ENCODE measurements at regions not wholly inside any gene's neighbourhood (a gene's known extent, or its start where the extent isn't known, plus 50 kb on each side); places are given as distances from the start of the nearest gene placed in this dataset.

DNA sequence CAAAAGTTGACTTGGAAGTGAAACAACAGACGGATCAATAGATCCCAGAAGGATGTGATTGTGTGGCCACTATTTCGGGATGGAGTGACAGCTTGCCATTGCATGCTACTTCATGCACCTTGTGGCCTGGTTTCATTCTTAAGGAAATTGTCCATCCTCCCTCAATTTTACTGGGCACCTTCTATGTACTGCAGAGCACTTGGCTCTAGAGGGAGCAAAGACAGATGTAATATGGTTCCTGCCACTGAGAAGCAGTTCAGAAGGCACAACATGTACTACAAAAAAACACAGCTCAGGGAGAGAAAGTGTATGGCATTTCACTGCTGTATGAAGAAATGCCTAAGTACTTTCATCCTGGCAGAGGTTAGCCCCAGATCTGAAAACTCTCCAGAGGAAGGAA is 91.9 kb downstream of the FOXA2 start:
- H3K36me3 ChIP-seq (ENCODE audit: insufficient read depth, low read length), result no peaks in the 10 kb centered on the region
- TF ChIP-seq EZH2phosphoT487 (IDR thresholded peaks at IDR 0.05; ENCODE audit: borderline replicate concordance), result no peak
- H3K27me3 ChIP-seq (ENCODE audit: insufficient read depth, low read length, poor library complexity, severe bottlenecking), result no peaks in the 10 kb centered on the region
- no peak overlapping the region for H3K9ac ChIP-seq (ENCODE audit: low read depth, low read length, poor library complexity, severe bottlenecking)
- H3K4me3 ChIP-seq (ENCODE audit: low read length, poor library complexity, severe bottlenecking), result no peak overlapping the region
- H3K79me2 ChIP-seq (ENCODE audit: insufficient read depth, low read length), result no peaks in the 10 kb centered on the region
- no peak overlapping the region for H3K4me2 ChIP-seq (ENCODE audit: low read depth, low read length, poor library complexity, severe bottlenecking)
- no peaks in the 10 kb centered on the region for H3K4me1 ChIP-seq (ENCODE audit: insufficient read depth, low read length, poor library complexity, severe bottlenecking)
- no peaks in the 10 kb centered on the region for H3F3A ChIP-seq (ENCODE audit: low read depth)
- H3K9me3 ChIP-seq (ENCODE audit: insufficient read depth, low read depth, low read length), result no peaks in the 10 kb centered on the region
- no peaks in the 10 kb centered on the region for H3K9me2 ChIP-seq (replicated peaks; ENCODE audit: low read depth, low read length)
- no peaks in the 10 kb centered on the region for H4K20me1 ChIP-seq (ENCODE audit: insufficient read depth, low read length, poor library complexity, severe bottlenecking)
- no peak overlapping the region for H2AFZ ChIP-seq (ENCODE audit: low read length)

DNA sequence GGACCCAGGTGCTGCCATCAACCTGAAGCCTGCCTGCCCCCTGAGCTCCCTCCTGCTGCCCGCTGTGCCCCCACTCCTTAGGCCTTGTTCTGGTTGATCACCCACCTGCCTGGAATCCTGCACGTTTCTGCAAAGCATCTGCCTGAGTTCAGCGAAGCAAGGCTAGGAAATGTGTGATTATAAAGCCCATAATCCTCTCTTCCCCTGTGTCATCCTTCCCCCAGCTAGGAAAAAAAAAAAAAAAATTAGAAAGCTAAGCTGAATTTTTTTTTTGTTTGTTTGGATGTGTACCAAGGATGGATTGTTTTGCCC is 93.2 kb downstream of the FOXA2 start:
- Histone ChIP-seq H4K20me1 (ENCODE audit: insufficient read depth, low read length, poor library complexity, severe bottlenecking) (no peaks in the 10 kb centered on the region), H3K4me3 (ENCODE audit: low read length, poor library complexity, severe bottlenecking) (no peak overlapping the region), H3K36me3 (ENCODE audit: insufficient read depth, low read length) (no peaks in the 10 kb centered on the region), H3K9me3 (ENCODE audit: insufficient read depth, low read depth, low read length) (no peaks in the 10 kb centered on the region), H3K27me3 (ENCODE audit: insufficient read depth, low read length, poor library complexity, severe bottlenecking) (no peaks in the 10 kb centered on the region), H2AFZ (ENCODE audit: low read length) (no peak overlapping the region), H3K9me2 (replicated peaks; ENCODE audit: low read depth, low read length) (no peaks in the 10 kb centered on the region), H3K4me1 (ENCODE audit: insufficient read depth, low read length, poor library complexity, severe bottlenecking) (no peaks in the 10 kb centered on the region), H3K79me2 (ENCODE audit: insufficient read depth, low read length) (no peaks in the 10 kb centered on the region), H3K9ac (ENCODE audit: low read depth, low read length, poor library complexity, severe bottlenecking) (no peak overlapping the region), H3K4me2 (ENCODE audit: low read depth, low read length, poor library complexity, severe bottlenecking) (no peak overlapping the region), H3F3A (ENCODE audit: low read depth) (no peaks in the 10 kb centered on the region)
- no peak for TF ChIP-seq EZH2phosphoT487 (IDR thresholded peaks at IDR 0.05; ENCODE audit: borderline replicate concordance)
- TF ChIP-seq, protein P1, sequence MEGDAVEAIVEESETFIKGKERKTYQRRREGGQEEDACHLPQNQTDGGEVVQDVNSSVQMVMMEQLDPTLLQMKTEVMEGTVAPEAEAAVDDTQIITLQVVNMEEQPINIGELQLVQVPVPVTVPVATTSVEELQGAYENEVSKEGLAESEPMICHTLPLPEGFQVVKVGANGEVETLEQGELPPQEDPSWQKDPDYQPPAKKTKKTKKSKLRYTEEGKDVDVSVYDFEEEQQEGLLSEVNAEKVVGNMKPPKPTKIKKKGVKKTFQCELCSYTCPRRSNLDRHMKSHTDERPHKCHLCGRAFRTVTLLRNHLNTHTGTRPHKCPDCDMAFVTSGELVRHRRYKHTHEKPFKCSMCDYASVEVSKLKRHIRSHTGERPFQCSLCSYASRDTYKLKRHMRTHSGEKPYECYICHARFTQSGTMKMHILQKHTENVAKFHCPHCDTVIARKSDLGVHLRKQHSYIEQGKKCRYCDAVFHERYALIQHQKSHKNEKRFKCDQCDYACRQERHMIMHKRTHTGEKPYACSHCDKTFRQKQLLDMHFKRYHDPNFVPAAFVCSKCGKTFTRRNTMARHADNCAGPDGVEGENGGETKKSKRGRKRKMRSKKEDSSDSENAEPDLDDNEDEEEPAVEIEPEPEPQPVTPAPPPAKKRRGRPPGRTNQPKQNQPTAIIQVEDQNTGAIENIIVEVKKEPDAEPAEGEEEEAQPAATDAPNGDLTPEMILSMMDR (conservative IDR thresholded peaks at IDR 0.05; ENCODE audit: low read length), result no peak

DNA sequence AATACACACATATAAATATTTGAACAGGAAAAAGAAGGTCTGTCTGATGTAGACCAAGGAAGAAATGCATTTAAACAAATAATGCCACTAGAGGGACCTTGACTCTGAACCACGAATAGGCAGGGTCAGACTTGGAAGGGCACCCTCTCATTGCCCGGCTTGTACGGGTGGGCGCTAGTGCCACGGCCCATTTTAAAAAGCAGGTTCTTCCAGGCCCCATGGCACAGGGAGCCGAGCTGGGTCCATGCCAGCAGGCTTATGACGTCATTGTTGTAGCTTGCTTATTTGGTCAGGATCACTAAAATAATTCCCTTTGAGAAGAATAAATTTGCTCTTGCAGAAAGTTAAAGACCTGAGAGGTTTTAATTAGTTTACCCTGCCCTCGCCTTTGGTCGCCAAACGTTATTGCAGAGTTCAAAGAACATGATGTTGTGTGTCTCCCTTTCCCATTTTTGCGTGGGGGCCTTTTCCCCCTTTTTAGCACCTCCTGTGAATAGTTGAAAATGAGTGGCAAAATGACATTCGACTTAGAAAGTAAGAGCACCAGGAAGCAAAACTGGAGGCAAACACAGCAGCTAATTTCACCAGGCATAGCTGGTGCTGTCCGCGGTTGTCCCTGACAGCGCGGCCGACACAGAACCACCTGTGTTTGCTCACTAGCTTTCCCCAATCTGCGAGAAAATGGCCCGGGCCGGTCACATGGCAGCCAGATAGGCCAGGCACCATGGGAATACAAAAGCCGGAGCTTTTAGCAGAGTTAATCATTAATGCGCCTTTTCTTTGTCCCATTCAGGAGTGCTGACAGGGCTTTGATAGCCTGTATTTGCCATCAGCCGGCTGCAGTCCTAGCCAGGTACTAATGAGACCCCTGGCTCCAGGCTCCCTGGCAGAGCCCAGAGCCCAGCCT is 93.8 kb downstream of the FOXA2 start:
- TF ChIP-seq, protein P1 (conservative IDR thresholded peaks at IDR 0.05; ENCODE audit: low read length), result peak; percentile 33
- TF ChIP-seq EZH2phosphoT487 (IDR thresholded peaks at IDR 0.05; ENCODE audit: borderline replicate concordance), result no peak
- H3K27me3 ChIP-seq (ENCODE audit: insufficient read depth, low read length, poor library complexity, severe bottlenecking), result no peaks in the 10 kb centered on the region
- no peaks in the 10 kb centered on the region for H3K36me3 ChIP-seq (ENCODE audit: insufficient read depth, low read length)
- H3K9me2 ChIP-seq (replicated peaks; ENCODE audit: low read depth, low read length), result no peaks in the 10 kb centered on the region
- H3K4me1 ChIP-seq (ENCODE audit: insufficient read depth, low read length, poor library complexity, severe bottlenecking), result no peaks in the 10 kb centered on the region
- H2AFZ ChIP-seq (ENCODE audit: low read length), result no peak overlapping the region
- H3F3A ChIP-seq (ENCODE audit: low read depth), result no peaks in the 10 kb centered on the region
- H3K4me2 ChIP-seq (ENCODE audit: low read depth, low read length, poor library complexity, severe bottlenecking), result no peak overlapping the region
- H3K79me2 ChIP-seq (ENCODE audit: insufficient read depth, low read length), result no peaks in the 10 kb centered on the region
- H3K9ac ChIP-seq (ENCODE audit: low read depth, low read length, poor library complexity, severe bottlenecking), result no peak overlapping the region
- no peaks in the 10 kb centered on the region for H3K9me3 ChIP-seq (ENCODE audit: insufficient read depth, low read depth, low read length)
- no peaks in the 10 kb centered on the region for H4K20me1 ChIP-seq (ENCODE audit: insufficient read depth, low read length, poor library complexity, severe bottlenecking)
- no peak overlapping the region for H3K4me3 ChIP-seq (ENCODE audit: low read length, poor library complexity, severe bottlenecking)

Measured in Loucy (cell line).